OCI-LY7 (cell line): ENCODE measurements at regions not wholly inside any gene's neighbourhood (a gene's known extent, or its start where the extent isn't known, plus 50 kb on each side); places are given as distances from the start of the nearest gene placed in this dataset.

Experiments used
- BruUV-seq: library from RNA; stranded (reverse); fragments of 400-500 nt; replicated peaks from 2 replicates; lab custom pipeline; 2021; lab: Mats Ljungman, UMichigan
- CTCF ChIA-PET: fragments of 300-600 bp; sonication (Branson Sonifier 250); formaldehyde crosslinking; loops from one replicate; lab custom pipeline; 2022; ENCODE audit warnings: antibody characterized with exemption; ENCODE audit not compliant: unreplicated experiment; lab: Charles Lee
- POLR2A ChIA-PET: fragments of 300-600 bp; sonication (Branson Sonifier 250); formaldehyde crosslinking; loops from one replicate; lab custom pipeline; 2022; ENCODE audit warnings: antibody characterized with exemption; lab: Charles Lee
- DNase-seq: peaks from one replicate; pipeline ENCODE4 v3.0.0-alpha.2; 2015; ENCODE audit warnings: low spot score
- H2AFZ ChIP-seq: fragments of 200-600 bp; sonication (generic), shearing (Covaris generic); 2 replicates; pipeline ENCODE4 v1.6.1; 2014; ENCODE audit warnings: mild to moderate bottlenecking, antibody characterized with exemption, low read length, moderate library complexity
- H3K27ac ChIP-seq: fragments of 200-600 bp; sonication (generic); 2 replicates; pipeline ENCODE4 v1.5.1; 2014; ENCODE audit warnings: mixed run types, low read depth, mild to moderate bottlenecking, moderate library complexity, low read length, inconsistent platforms; ENCODE audit not compliant: poor library complexity, severe bottlenecking
- H3K36me3 ChIP-seq: fragments of 200-600 bp; sonication (generic); 2 replicates; pipeline ENCODE4 v1.6.1; 2014; ENCODE audit warnings: mild to moderate bottlenecking, antibody characterized with exemption, low read length, moderate library complexity, mixed read lengths; ENCODE audit not compliant: insufficient read depth
- H3K4me1 ChIP-seq: fragments of 200-600 bp; sonication (generic); 2 replicates; pipeline ENCODE4 v1.5.1; 2014; ENCODE audit warnings: mild to moderate bottlenecking, low read length; ENCODE audit not compliant: insufficient read depth, poor library complexity, severe bottlenecking
- H3K4me2 ChIP-seq: fragments of 200-600 bp; sonication (generic); 2 replicates; pipeline ENCODE4 v1.6.1; 2014; ENCODE audit warnings: mild to moderate bottlenecking, low read length
- H3K4me3 ChIP-seq: fragments of 200-600 bp; sonication (generic); 2 replicates; pipeline ENCODE4 v1.5.1; 2014; ENCODE audit warnings: mild to moderate bottlenecking, low read depth, low read length; ENCODE audit not compliant: poor library complexity, severe bottlenecking
- H3K79me2 ChIP-seq: fragments of 200-600 bp; sonication (generic); 2 replicates; pipeline ENCODE4 v1.6.1; 2016; ENCODE audit warnings: low read depth, mild to moderate bottlenecking, low read length, moderate library complexity, mixed read lengths; ENCODE audit not compliant: insufficient read depth
- H3K9me2 ChIP-seq: fragments of 200-600 bp; sonication (generic); 2 replicates; pipeline ENCODE4 v1.6.1; 2016; ENCODE audit warnings: mild to moderate bottlenecking, low read length, mixed read lengths; ENCODE audit not compliant: insufficient read depth
- H3K9me3 ChIP-seq: fragments of 200-600 bp; sonication (generic); 2 replicates; pipeline ENCODE4 v1.6.1; 2014; ENCODE audit warnings: mild to moderate bottlenecking, mixed run types, low read length, mixed read lengths
- H4K20me1 ChIP-seq: fragments of 200-600 bp; sonication (generic); 2 replicates; pipeline ENCODE4 v1.6.1; 2014; ENCODE audit warnings: mild to moderate bottlenecking, antibody characterized with exemption, low read length, moderate library complexity, mixed read lengths; ENCODE audit not compliant: insufficient read depth
- EZH2phosphoT487 ChIP-seq: fragments of 200-600 bp; sonication (generic); IDR thresholded peaks from 2 replicates; pipeline ENCODE4 v1.6.1; 2018; ENCODE audit warnings: low read depth, borderline replicate concordance, mild to moderate bottlenecking, mixed run types, antibody characterized with exemption, low read length, moderate library complexity, mixed read lengths
- intact Hi-C: fragments of 100-400 bp; cut with micrococcal nuclease; formaldehyde crosslinking; loops from one replicate; pipeline ENCODE4 v1.10.0; 2022; ENCODE audit not compliant: unreplicated experiment
- TF ChIP-seq, protein P1 (sequence below): fragments of 200-600 bp; sonication (generic); conservative IDR thresholded peaks from 2 replicates; pipeline ENCODE4 v1.5.1; 2014; ENCODE audit warnings: mild to moderate bottlenecking, antibody characterized with exemption, low read length, moderate library complexity, mixed read lengths

DNA sequence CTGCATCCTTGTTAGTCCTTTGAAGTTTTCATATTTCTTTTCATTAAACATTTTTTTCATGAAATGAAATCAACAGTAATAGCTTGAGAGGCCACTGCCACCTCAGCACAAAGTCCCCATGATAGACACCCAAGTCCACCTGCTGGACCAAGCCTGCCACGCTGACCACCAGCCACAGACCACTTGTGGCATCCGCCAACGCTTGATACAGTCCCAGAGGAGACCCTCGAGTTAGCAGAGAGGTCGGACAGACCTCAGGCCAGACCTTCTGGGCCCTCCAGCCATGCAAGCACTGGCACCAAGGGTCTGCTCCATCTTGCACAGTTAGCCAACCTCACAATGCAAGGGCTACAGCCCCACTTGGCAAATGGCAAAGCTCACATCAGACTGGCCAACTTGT, 91.8 kb upstream of the RTL6 start:
- no peak overlapping the region for H3K4me2 ChIP-seq
- no peaks in the 10 kb centered on the region for H4K20me1 ChIP-seq
- TF ChIP-seq, protein P1, sequence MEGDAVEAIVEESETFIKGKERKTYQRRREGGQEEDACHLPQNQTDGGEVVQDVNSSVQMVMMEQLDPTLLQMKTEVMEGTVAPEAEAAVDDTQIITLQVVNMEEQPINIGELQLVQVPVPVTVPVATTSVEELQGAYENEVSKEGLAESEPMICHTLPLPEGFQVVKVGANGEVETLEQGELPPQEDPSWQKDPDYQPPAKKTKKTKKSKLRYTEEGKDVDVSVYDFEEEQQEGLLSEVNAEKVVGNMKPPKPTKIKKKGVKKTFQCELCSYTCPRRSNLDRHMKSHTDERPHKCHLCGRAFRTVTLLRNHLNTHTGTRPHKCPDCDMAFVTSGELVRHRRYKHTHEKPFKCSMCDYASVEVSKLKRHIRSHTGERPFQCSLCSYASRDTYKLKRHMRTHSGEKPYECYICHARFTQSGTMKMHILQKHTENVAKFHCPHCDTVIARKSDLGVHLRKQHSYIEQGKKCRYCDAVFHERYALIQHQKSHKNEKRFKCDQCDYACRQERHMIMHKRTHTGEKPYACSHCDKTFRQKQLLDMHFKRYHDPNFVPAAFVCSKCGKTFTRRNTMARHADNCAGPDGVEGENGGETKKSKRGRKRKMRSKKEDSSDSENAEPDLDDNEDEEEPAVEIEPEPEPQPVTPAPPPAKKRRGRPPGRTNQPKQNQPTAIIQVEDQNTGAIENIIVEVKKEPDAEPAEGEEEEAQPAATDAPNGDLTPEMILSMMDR = no peak
- TF ChIP-seq EZH2phosphoT487 = no peak
- H3K79me2 ChIP-seq = no peaks in the 10 kb centered on the region
- BruUV-seq = no TSS peak
- no peak overlapping the region for H2AFZ ChIP-seq
- ChIA-PET POLR2A (interaction anchor here (0.6 kb wide), 1 partner anchor 54 kb away, joined by 3 read pairs; no protein-coding TSS in a partner anchor), CTCF (no interaction called here)
- H3K9me2 ChIP-seq = no peaks in the 10 kb centered on the region
- no peak overlapping the region for H3K27ac ChIP-seq
- no peaks in the 10 kb centered on the region for H3K9me3 ChIP-seq
- DNase-seq = no peak
- H3K4me3 ChIP-seq = no peak overlapping the region
- no peaks in the 10 kb centered on the region for H3K36me3 ChIP-seq
- intact Hi-C loops = no loop called here
- H3K4me1 ChIP-seq = no peaks in the 10 kb centered on the region

DNA sequence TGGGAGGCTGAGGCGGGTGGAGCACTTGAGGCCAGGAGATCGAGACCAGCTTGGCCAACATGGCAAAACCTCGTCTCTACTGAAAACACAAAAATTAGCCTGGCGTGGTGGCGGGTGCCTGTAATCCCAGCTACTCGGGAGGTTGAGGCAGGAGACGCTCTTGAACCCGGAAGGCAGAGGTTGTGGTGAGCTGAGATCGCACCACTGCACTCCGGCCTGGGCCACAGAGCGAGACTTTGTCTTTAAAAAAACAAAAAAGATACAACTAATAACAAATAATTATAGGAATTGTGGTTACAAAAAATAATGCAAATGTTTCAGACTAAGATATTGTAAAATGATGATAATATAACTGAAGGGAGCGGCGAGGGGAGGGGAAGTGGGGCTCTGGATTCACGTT, 90.3 kb upstream of the RTL6 start:
- Histone ChIP-seq H2AFZ (no peak overlapping the region), H3K9me2 (no peaks in the 10 kb centered on the region), H3K27ac (no peak overlapping the region), H3K4me2 (no peak overlapping the region), H3K79me2 (no peaks in the 10 kb centered on the region), H3K4me3 (no peak overlapping the region), H3K36me3 (no peaks in the 10 kb centered on the region), H4K20me1 (no peaks in the 10 kb centered on the region), H3K4me1 (no peaks in the 10 kb centered on the region), H3K9me3 (no peaks in the 10 kb centered on the region)
- DNase-seq = no peak
- CTCF ChIA-PET = no interaction called here
- intact Hi-C loops = no loop called here
- TF ChIP-seq, protein P1 = no peak
- TF ChIP-seq EZH2phosphoT487 = no peak
- POLR2A ChIA-PET = interaction anchor here (0.7 kb wide), 1 partner anchor 437 kb away, joined by 3 read pairs; no protein-coding TSS in a partner anchor
- no TSS peak for BruUV-seq

DNA sequence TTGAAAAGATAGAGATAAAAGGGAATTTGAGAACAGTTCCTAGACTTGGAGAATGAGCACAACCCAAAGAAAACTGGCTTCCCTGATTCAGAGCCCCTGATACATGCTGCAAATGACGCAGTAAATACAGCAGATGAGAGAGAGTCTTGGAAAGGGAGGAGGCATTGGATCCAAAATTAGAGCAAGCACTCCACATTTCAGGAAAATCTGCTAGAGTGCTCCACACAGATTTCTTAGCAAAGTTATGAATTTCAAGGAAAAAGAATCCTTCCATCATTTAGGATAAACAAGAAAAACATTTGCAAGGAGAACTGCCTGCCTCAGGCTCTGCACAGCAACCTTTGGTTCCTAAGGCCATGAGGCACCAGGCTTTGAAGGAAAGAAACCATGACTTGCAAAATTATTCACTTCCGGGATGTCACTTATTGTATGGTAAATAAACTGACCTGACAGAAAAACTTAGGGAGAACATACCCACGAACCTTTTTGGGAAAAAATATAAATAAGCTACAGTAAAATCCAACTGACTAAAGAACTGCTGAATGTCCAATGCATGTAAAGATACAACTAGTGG, 89.8 kb upstream of the RTL6 start:
- Histone ChIP-seq H3K9me3 (no peaks in the 10 kb centered on the region), H3K27ac (no peak overlapping the region), H4K20me1 (no peaks in the 10 kb centered on the region), H3K79me2 (no peaks in the 10 kb centered on the region), H2AFZ (no peak overlapping the region), H3K4me3 (no peak overlapping the region), H3K4me2 (no peak overlapping the region), H3K4me1 (no peaks in the 10 kb centered on the region), H3K36me3 (no peaks in the 10 kb centered on the region), H3K9me2 (no peaks in the 10 kb centered on the region)
- intact Hi-C loops = no loop called here
- TF ChIP-seq, protein P1 = no peak
- no peak for TF ChIP-seq EZH2phosphoT487
- no TSS peak for BruUV-seq
- ChIA-PET POLR2A (interaction anchor here (0.7 kb wide), 1 partner anchor 436 kb away, joined by 3 read pairs; no protein-coding TSS in a partner anchor), CTCF (no interaction called here)
- no peak for DNase-seq
